Activated T-cell treated with anti-CD3 and anti-CD28 coated beads, Interleukin-2, amount 50 U/mL, for 1 hour (primary cell): ENCODE measurements at regions not wholly inside any gene's neighbourhood (a gene's known extent, or its start where the extent isn't known, plus 50 kb on each side); places are given as distances from the start of the nearest gene placed in this dataset.
"Not testable (repeated sequence)": the region's sequence is repeated elsewhere in the genome, so short reads cannot be mapped to it uniquely, and the experiment has no call there.

Source experiments
- DNase-seq: peaks from one replicate; pipeline ENCODE4 v3.0.0-alpha.2; 2020

GRCh38 chr11:19429108-19429760 lies 188.5 kb upstream of the E2F8 start:
- no peak for DNase-seq

DNA sequence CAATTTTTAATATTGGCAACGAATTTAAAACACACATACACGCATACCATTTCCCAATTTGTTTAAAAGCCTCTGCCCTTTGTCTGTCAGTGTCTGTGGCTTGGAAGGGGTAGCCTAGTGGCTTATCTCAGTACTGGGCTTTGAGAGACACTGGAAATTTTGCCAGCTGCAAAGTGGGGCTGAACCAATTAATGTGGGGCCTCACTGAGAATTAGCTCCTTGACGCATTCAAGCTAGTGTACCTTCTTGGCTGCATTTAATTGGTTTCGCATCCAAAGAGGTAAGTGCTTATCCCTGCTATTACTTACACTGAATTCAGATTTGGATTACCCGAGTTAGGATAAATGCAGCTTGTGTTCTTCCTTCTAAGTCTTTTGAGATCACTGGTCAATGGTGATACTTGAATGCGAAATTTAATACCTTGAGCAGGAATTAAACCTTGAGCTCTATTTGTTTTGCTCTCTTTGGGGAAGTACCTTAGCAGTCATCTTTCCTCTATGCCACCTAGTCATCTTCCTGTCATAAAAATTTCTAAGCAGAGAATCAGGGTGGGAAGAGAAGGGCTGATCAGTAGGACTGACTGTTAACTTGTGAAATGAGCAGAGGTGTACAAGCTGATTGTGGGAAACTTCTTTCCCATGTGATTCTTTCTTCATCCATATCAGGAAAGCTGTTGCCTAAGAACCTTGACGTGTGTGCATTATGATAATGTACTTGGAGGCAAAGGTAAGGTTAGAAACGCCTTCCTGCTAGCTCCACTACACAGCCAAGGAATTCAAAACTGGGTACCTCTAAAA lies 187.7 kb upstream of the E2F8 start:
- no peak for DNase-seq

DNA sequence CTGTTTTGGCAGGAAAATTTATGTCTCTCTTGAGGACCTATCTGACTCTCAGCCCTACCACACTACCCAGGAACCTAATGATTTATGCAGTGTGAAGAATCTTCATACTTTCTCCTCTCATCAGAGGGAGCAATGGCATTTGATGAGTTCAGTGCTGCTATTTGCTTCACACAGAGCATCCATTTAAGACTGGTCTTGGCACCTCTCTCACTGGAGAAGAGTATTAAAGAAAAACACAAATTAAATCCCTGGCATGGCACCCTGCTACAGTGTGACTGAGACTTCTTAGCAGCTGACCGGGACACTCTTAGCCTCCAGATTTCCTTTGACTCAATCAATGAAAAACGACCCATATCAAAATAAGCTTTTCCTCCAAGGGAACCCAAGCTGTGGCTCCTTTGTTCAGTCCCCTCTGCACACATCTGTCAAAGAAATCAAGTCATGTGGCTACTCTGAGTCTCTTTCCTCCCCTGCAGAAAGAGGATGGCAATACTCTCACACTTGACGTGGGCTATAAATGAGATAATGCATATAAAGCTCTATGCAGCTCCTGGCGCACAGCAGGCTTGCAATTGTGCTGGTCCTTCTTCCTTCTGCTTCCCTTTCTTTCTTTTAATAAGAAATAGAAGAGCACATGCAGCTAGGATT lies 186.1 kb upstream of the E2F8 start:
- no peak for DNase-seq

GRCh38 chr11:19426011-19426755 lies 185.4 kb upstream of the E2F8 start:
- DNase-seq, result no peak

DNA sequence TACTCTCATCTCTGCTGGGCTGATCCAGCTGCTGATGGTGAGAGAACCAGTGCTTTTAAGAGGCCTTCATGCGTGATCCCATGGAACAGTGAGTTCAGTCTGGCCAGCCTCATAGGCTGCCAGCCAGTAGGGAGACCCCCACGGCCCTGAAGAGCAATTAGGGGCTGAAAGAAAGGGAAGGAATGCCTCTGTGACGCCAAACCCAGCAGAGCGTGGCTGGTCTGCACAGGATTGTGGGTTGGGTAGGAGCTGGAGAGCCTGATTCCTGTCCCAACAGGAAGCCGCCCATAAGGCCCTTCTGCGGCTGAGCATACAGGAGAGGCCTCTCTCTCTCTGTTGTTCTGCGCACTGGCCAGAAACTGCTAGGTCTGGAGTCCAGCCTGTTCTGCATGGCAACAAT lies 181.5 kb upstream of the E2F8 start:
- no peak for DNase-seq

DNA sequence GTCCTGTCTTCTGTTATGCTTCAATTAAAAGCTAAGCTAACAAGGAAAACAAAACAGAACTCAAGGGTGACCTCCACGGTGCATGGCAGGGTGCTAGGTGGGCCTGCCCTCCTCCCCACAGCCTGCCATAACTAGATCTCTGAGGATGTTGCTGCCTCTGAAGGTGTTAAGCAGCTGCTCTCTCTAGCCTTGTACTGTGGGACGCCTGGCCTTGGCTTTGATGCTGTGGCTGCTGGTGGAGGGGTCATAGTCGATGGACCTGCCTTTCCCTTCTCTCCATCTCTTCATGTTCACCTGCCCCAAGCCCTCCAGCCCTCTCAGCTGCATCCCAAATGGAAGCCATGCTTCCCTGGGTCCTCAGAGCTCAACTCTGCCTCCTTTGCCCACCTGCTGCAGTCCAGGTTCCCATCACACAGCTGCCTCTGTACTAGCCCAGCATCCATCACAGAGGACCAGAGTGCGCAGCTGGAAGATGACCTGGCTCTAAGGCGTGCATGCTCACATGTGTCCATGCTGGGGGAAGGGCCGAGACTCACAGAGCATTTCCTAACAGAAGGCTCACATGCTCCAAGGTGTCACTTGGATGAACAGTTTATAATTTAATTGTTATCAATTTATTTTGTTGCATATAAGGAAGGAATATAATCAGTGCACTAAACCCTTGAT lies 180.3 kb upstream of the E2F8 start:
- DNase-seq, result no peak

DNA sequence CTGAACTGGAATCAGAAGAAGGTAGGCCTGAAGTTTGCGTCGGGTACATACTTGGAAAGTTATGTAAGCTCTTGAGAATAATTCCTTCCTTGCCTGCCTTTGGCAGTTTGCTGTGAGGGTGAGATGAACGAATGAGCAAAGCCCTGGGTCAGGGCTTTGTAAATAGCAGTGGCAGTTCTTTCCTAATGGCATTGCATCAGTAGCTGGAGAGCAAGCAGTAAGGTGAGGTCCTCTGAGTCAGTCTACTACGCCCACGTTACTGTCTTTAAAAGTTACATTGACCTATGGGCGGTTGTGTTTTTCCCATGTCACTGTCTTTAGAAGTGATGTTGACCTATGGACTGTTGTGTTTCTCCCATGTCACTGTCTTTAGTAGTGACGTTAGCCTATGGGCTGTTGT lies 179.1 kb upstream of the E2F8 start:
- DNase-seq, result no peak

DNA sequence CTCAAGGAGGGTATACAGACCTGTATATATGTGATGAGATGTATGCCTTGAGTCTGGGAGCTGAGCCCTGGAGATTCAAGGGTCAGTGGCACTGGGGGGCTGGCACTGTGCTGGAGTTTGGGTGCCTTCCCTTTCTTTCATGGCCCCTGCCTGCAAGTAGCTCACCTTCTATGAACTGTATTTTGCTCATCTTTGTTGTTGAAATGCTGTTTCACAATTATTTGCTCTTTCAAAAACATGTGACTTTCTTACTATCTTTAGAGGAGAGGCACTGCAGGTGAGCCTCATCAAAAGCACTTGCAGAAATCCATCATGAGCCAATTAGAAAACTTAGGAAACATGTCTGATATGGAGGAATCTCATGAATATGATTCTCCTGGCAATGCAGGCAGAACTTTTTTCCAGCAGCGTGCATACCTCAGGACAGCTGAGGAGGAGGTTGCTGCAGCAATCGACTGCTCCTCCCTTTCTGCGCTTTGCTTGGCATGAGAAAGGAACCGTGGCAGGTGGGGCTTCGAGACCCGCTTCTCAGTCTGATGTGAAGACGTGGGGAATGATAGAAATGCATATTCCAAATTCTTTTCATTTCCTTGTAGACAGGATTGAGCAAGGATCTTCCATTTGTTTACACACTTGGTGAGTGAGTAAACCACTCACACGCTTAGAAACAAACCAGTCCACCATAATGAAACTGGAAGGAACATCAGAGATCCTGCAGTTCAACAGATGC lies 178.4 kb upstream of the E2F8 start:
- no peak for DNase-seq

DNA sequence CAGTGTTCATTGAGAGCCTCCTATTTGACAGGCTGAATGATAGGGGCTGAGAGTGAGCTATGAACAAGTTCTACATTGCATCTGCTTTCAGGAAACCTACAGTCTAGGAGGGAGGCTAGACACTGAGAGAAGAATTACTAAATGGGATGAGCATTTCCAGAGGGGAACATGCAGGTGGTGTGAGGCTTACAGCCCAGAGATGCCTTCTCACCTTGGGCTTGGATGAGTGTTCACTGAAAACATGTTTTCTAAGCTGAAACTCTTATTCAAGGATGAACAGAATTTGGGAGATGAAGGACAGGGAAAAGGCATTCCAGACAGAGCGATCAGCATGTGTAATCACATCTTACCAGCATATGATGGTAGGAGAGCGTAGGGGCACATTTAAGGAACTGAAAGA lies 177.5 kb upstream of the E2F8 start:
- no peak for DNase-seq

DNA sequence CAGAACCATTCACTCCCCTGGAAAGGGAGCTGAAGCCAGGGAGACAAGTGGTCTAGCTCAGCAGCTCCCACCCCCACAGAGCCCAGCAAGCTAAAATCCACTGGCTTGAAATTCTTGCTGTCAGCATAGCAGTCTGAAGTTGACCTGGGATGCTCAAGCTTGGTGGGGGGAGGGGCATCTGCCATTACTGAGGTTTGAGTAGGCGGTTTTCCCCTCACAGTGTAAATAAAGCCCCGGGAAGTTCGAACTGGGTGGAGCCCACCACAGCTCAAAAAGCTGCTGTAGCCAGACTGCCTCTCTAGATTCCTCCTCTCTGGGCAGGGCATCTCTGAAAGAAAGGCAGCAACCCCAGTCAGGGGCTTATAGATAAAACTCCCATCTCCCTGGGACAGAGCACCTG lies 171.3 kb upstream of the E2F8 start:
- not testable (repeated sequence) for DNase-seq

DNA sequence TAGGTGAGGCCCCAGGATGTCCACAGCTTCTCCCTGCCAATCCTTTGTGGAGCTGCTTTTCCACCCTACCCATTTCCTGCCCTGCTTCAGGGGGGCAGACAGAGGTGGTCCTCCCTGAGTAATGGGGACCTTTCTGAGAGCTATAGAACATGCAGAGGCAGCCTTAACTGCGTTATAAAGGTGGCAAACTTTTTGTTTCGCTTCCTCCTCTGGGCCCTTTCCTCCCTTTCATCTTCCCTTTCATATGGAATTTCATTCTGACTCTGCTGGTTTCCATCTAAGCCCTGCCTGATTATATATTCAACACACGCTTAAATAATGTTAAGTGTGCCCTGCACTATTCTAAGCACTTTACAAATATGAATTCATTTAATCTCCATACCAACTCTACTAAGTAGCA lies 169.3 kb upstream of the E2F8 start:
- DNase-seq, result no peak

DNA sequence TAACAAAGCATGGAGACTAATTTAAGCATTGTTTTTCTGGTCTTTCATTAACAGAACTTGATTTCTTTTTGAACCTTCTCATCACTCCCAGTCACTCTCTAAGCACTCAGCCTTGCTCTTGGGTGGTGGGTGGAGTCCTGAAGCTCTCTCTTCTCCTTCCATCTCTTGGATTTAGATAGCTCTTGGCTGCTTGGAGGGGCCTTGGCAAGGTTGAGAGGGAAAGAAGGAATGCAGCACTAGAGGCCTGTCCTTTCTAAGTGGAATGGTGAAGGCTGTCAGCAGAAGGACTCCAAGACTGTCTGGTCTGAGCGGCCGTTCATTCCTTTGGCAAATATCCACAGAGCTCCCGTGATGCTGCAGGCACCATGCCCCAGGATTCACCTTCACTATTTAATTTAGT lies 168.6 kb upstream of the E2F8 start:
- no peak for DNase-seq

DNA sequence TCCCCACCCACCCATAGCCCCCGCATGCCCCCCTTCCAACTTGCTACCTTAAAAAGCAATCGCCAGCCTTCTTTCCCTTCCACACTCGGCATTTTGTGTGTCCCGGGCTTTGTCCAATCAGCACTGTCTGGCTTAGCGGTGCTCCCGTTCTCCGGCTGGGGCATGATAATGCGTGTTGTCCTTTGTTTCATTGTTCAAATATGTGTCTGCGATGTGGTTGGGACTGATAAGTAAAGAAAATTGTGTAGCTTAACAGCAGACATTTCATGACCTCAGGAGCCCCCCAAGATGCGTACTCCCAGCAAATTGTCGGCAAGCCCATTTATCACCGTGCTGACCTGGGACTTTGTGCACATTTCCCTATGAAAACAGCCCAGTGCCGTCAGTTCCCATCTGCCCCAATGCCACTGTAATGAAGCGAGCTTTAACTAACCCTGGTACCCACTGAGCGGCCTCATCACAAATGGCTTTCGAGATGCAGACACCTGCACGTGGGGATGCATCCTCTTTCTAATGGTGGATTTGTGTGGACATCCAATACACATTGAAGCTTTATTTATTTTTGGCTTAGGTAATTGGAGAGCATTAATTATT lies 167.0 kb upstream of the E2F8 start:
- DNase-seq, result no peak

DNA sequence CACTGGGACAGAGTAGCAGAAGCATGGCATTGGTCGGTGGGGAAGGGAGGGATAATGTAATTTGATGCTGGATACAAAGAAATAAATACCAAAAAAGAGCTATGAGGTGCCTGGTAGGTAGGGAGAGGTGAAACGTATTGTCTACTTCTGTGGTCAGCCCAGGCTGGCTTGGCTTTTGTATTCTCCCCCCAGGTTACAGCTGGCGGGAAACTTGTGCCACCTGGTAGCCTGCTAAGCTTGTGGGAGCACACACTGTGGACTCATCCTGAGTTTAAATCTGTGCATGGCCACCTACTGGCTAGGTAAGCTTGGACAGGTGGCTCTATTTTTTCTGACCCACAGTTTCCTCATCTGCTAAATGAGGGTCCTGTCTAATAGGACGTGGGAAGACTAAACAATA lies 165.2 kb upstream of the E2F8 start:
- no peak for DNase-seq

- no peak for DNase-seq
These were observed 164.0 kb upstream of the E2F8 start for GRCh38 chr11:19404787-19405186.

DNA sequence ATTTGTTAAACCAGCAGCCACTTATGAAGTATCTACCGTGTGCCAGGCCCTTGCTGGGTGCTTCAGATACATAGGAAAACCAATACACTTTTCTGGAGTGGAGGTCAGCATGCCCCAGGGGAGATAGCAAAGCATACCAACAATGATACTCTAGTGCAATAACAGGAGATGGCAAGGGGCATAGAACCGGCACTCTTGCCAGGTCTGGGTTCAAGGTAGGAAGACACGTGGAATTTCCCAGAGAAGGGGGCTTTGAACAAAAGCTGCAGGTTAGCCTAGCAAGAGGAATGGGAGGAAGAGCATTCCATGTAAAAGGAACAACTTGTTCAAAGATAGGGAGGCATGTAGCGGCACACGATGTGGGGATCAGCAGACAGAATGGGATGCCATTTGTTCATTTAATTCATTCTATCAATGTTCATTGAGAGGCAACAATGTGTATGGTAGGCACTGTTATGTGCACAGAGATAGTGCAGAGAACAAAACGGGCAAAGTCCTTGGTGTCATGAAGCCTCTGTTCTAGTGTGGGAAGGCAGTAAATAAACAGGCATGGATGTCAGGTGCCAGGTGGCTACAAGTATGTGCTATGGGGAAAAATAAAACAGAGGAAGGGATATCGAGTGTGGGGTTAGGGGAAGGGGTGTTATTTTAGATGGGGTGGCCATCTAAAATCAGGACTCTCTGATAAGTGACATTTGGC lies 162.6 kb upstream of the E2F8 start:
- no peak for DNase-seq

- no peak for DNase-seq
These were observed 159.6 kb upstream of the E2F8 start for GRCh38 chr11:19400296-19400695.

DNA sequence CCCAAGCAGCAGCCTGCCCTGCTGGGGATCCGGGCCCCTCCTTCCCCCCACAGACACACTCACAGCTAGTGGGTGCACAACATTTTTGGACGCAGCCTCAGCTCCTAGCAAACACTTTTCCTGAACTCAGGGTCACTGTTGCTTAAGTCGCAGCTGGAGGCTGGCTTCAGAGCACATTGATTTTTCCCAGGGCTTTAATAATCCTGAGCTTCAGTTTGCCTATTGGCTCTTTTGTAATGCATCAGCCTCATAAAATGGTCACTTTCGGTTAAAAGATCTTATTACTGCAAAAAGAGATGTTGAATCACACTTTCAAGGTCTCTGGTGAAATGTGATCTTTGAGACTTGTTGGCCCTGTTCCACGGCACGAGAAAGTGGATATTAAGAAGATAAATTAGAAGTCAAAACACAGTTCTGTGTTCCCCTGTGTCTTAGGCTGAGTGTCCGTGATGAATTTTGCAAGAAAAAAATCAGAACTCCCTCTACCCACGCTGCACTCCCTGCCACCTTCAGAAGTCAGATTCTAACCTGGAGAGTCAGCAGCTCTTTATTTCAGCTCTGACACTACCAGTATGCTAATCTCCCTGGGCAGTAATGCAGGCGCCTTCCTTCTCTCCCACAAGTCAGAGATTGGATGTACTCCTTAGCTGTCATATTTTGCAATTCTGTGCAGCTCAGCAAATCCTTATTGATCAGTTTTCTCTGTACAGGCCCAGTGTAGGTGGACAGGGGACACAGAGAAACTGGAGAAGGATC lies 158.2 kb upstream of the E2F8 start:
- no peak for DNase-seq

- DNase-seq, result no peak
These were observed 157.5 kb upstream of the E2F8 start for GRCh38 chr11:19398273-19398672.

GRCh38 chr11:19395050-19395449 lies 154.3 kb upstream of the E2F8 start:
- no peak for DNase-seq
